GM23338 (cell line): ENCODE measurements at regions not wholly inside any gene's neighbourhood (a gene's known extent, or its start where the extent isn't known, plus 50 kb on each side); places are given as distances from the start of the nearest gene placed in this dataset.

ENCODE experiments used
- ATAC-seq: fragments of 200-7000 bp; cut with Tn5 transposase; 3 replicates; pipeline ENCODE4 v1.9.1; 2020
- DNase-seq: peaks from one replicate; pipeline ENCODE4 v3.0.0-alpha.2; 2015; ENCODE audit warnings: low spot score
- H2AFZ ChIP-seq: fragments of 200-600 bp; sonication (generic); 2 replicates; pipeline ENCODE4 v1.8.0; 2016; ENCODE audit warnings: antibody characterized with exemption, mild to moderate bottlenecking, moderate library complexity
- H3F3A ChIP-seq: fragments of 200-600 bp; sonication (generic); replicated peaks from 2 replicates; pipeline ENCODE4 v1.8.0; 2017; ENCODE audit warnings: antibody characterized with exemption, mixed run types, low read depth
- H3K27ac ChIP-seq: fragments of 200-600 bp; sonication (generic); 2 replicates; pipeline ENCODE4 v1.6.1; 2016; ENCODE audit warnings: low read depth
- H3K27me3 ChIP-seq: fragments of 200-600 bp; sonication (generic); 2 replicates; pipeline ENCODE4 v1.8.0; 2016; ENCODE audit warnings: mild to moderate bottlenecking, mixed run types, moderate library complexity; ENCODE audit not compliant: insufficient read depth
- H3K36me3 ChIP-seq: fragments of 200-600 bp; sonication (generic); 2 replicates; pipeline ENCODE4 v1.8.0; 2016; ENCODE audit warnings: mild to moderate bottlenecking; ENCODE audit not compliant: insufficient read depth
- H3K4me1 ChIP-seq: fragments of 200-600 bp; sonication (generic); 2 replicates; pipeline ENCODE4 v1.8.0; 2016; ENCODE audit warnings: mild to moderate bottlenecking, moderate library complexity; ENCODE audit not compliant: insufficient read depth
- H3K4me2 ChIP-seq: fragments of 200-600 bp; sonication (generic); 2 replicates; pipeline ENCODE4 v1.7.1; 2017; ENCODE audit warnings: mixed run types
- H3K4me3 ChIP-seq: fragments of 200-600 bp; sonication (generic); 2 replicates; pipeline ENCODE4 v1.6.1; 2016; ENCODE audit warnings: mixed run types
- H3K79me2 ChIP-seq: fragments of 200-600 bp; sonication (generic); replicated peaks from 2 replicates; pipeline ENCODE4 v1.8.0; 2017; ENCODE audit warnings: mild to moderate bottlenecking; ENCODE audit not compliant: insufficient read depth
- H3K9me2 ChIP-seq: fragments of 200-600 bp; sonication (generic); 2 replicates; pipeline ENCODE4 v1.8.0; 2017; ENCODE audit not compliant: insufficient read depth
- H4K20me1 ChIP-seq: fragments of 200-600 bp; sonication (generic); replicated peaks from 2 replicates; pipeline ENCODE4 v1.8.0; 2017; ENCODE audit warnings: mild to moderate bottlenecking; ENCODE audit not compliant: insufficient read depth
- H3K27ac Mint-ChIP-seq: 2 replicates; pipeline ENCODE4 v1.8.0; 2020; ENCODE audit warnings: inconsistent platforms, mild to moderate bottlenecking, moderate library complexity, mixed read lengths
- H3K27me3 Mint-ChIP-seq: 3 replicates; pipeline ENCODE4 v1.8.0; 2022; ENCODE audit warnings: low read depth, mild to moderate bottlenecking, moderate library complexity, mixed read lengths, inconsistent platforms; ENCODE audit not compliant: insufficient read depth, poor library complexity
- H3K36me3 Mint-ChIP-seq: 3 replicates; pipeline ENCODE4 v1.8.0; 2021; ENCODE audit warnings: low read depth, mild to moderate bottlenecking, inconsistent platforms, moderate library complexity, mixed read lengths
- H3K4me1 Mint-ChIP-seq: 3 replicates; pipeline ENCODE4 v1.8.0; 2020; ENCODE audit warnings: mild to moderate bottlenecking, inconsistent platforms, mixed read lengths
- H3K4me3 Mint-ChIP-seq: 3 replicates; pipeline ENCODE4 v1.8.0; 2021; ENCODE audit warnings: moderate library complexity, mild to moderate bottlenecking, inconsistent platforms, mixed read lengths
- H3K9me3 Mint-ChIP-seq: 3 replicates; pipeline ENCODE4 v1.8.0; 2020; ENCODE audit warnings: moderate library complexity, mild to moderate bottlenecking, inconsistent platforms, mixed read lengths
- CREB1 ChIP-seq: fragments of 250-450 bp; sonication (Bioruptor Pico); IDR thresholded peaks from 2 replicates; pipeline ENCODE4 v1.5.0; 2020; ENCODE audit warnings: low read depth, mild to moderate bottlenecking, moderate library complexity
- EZH2 ChIP-seq: fragments of 200-600 bp; sonication (generic); IDR thresholded peaks from one replicate; pipeline ENCODE4 v1.8.0; 2017; ENCODE audit warnings: antibody characterized with exemption, mild to moderate bottlenecking, low read depth; ENCODE audit not compliant: unreplicated experiment
- EZH2phosphoT487 ChIP-seq: fragments of 200-600 bp; sonication (generic); IDR thresholded peaks from one replicate; pipeline ENCODE4 v1.8.1; 2018; ENCODE audit warnings: antibody characterized with exemption; ENCODE audit not compliant: unreplicated experiment
- JUNB ChIP-seq: IDR thresholded peaks from one replicate; pipeline ENCODE4 v1.6.1; 2016; ENCODE audit warnings: antibody characterized with exemption; ENCODE audit not compliant: unreplicated experiment
- NANOG ChIP-seq: IDR thresholded peaks from 2 replicates; pipeline ENCODE4 v1.6.1; 2016; ENCODE audit warnings: antibody characterized with exemption, borderline replicate concordance
- STAT1 ChIP-seq: IDR thresholded peaks from one replicate; pipeline ENCODE4 v1.6.1; 2016; ENCODE audit warnings: antibody characterized with exemption; ENCODE audit not compliant: unreplicated experiment
- ZNF114 ChIP-seq: fragments of 250-450 bp; sonication (Bioruptor Pico); IDR thresholded peaks from 2 replicates; pipeline ENCODE4 v1.5.0; 2020; ENCODE audit warnings: mild to moderate bottlenecking, moderate library complexity
- TF ChIP-seq, protein P1 (sequence below): IDR thresholded peaks from one replicate; pipeline ENCODE4 v1.6.1; 2018; ENCODE audit warnings: antibody characterized with exemption; ENCODE audit not compliant: unreplicated experiment
- TF ChIP-seq, protein P2 (sequence below): IDR thresholded peaks from 2 replicates; pipeline ENCODE4 v1.6.1; 2016; ENCODE audit warnings: antibody characterized with exemption
- TF ChIP-seq, protein P3 (sequence below), 2 experiments: fragments of 200-600 bp in 1 of 2; sonication (generic) in 1 of 2; conservative IDR thresholded peaks; 2 replicates each; pipeline versions ENCODE4 v1.5.1 to v1.6.1; 2016 to 2017; ENCODE audit warnings: antibody characterized with exemption in 2 of 2, low read depth in 2 of 2, mild to moderate bottlenecking in 2 of 2, moderate library complexity in 1 of 2

DNA sequence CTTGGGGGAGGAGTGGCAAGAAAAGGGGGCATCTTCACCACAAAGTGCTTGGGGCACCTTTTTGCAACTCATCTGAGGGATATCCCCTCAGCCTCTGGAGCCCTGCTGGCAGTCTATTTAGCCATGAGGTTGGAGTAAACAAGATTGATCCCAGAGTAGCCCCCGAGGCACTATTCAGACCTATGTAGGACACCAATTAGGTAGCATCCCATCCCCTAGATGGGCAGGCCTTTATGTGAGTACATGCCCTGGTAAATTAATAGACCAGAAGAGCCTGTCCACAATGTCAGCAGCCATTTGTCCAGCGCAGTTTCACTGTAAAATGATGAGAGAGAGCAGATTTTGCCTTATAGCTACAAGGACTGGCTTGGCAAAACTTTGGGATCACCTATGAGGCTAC is 221.4 kb downstream of the DRD1 start:
- no peaks in the 10 kb centered on the region for H3K79me2 ChIP-seq
- H3K4me2 ChIP-seq = no peak overlapping the region
- no peaks in the 10 kb centered on the region for H3K27me3 Mint-ChIP-seq
- TF ChIP-seq CREB1 (no peak), EZH2 (no peak), NANOG (no peak), STAT1 (no peak), JUNB (no peak), ZNF114 (CRISPR knock-in tag) (no peak)
- TF ChIP-seq, protein P1, sequence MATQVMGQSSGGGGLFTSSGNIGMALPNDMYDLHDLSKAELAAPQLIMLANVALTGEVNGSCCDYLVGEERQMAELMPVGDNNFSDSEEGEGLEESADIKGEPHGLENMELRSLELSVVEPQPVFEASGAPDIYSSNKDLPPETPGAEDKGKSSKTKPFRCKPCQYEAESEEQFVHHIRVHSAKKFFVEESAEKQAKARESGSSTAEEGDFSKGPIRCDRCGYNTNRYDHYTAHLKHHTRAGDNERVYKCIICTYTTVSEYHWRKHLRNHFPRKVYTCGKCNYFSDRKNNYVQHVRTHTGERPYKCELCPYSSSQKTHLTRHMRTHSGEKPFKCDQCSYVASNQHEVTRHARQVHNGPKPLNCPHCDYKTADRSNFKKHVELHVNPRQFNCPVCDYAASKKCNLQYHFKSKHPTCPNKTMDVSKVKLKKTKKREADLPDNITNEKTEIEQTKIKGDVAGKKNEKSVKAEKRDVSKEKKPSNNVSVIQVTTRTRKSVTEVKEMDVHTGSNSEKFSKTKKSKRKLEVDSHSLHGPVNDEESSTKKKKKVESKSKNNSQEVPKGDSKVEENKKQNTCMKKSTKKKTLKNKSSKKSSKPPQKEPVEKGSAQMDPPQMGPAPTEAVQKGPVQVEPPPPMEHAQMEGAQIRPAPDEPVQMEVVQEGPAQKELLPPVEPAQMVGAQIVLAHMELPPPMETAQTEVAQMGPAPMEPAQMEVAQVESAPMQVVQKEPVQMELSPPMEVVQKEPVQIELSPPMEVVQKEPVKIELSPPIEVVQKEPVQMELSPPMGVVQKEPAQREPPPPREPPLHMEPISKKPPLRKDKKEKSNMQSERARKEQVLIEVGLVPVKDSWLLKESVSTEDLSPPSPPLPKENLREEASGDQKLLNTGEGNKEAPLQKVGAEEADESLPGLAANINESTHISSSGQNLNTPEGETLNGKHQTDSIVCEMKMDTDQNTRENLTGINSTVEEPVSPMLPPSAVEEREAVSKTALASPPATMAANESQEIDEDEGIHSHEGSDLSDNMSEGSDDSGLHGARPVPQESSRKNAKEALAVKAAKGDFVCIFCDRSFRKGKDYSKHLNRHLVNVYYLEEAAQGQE = no peak
- TF ChIP-seq, protein P2, sequence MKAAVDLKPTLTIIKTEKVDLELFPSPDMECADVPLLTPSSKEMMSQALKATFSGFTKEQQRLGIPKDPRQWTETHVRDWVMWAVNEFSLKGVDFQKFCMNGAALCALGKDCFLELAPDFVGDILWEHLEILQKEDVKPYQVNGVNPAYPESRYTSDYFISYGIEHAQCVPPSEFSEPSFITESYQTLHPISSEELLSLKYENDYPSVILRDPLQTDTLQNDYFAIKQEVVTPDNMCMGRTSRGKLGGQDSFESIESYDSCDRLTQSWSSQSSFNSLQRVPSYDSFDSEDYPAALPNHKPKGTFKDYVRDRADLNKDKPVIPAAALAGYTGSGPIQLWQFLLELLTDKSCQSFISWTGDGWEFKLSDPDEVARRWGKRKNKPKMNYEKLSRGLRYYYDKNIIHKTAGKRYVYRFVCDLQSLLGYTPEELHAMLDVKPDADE = no peak
- ATAC-seq = no peak; the same call in 2 of the 3 replicates
- no peaks in the 10 kb centered on the region for H3K9me3 Mint-ChIP-seq
- H3K36me3 Mint-ChIP-seq = no peaks in the 10 kb centered on the region
- H3K9me2 ChIP-seq = peaks cover 16% of the 10 kb centered on the region
- H2AFZ ChIP-seq = peak overlapping the region; percentile 81
- H3F3A ChIP-seq = no peaks in the 10 kb centered on the region
- no peak overlapping the region for H3K27ac ChIP-seq
- no peaks in the 10 kb centered on the region for H3K36me3 ChIP-seq
- no peak for DNase-seq
- H3K4me1 ChIP-seq = no peaks in the 10 kb centered on the region
- H3K4me3 Mint-ChIP-seq = no peak overlapping the region
- H3K4me3 ChIP-seq = no peak overlapping the region
- no peaks in the 10 kb centered on the region for H3K27me3 ChIP-seq
- H3K27ac Mint-ChIP-seq = no peak overlapping the region
- H3K4me1 Mint-ChIP-seq = peaks cover 9% of the 10 kb centered on the region; the same call in 2 of the 3 replicates
- H4K20me1 ChIP-seq = no peaks in the 10 kb centered on the region; the same call in 1 of the 2 replicates

DNA sequence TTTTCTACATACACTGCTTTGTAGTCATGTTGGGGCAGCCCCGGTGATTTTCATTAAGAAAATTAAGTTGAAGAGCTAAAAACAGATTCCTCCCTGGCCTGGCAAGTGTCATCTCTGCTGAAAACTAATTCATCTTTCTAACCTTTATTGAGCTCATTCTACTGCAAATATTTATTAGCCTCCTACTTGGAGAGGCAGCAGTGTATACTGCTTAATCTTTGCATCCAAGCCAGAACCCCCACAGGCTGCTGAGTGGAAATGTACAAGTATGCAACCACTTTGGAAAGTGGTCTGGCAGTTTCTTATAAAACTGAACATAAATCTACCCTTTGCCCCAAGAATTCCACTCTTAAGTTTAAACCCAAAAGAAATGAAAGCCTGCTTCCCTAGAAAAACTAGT is 223.4 kb downstream of the DRD1 start:
- no peak for TF ChIP-seq ZNF114 (CRISPR knock-in tag)
- TF ChIP-seq, protein P2 = no peak
- TF ChIP-seq EZH2phosphoT487 = no peak
- TF ChIP-seq, protein P1 = no peak
- no peak for TF ChIP-seq JUNB
- TF ChIP-seq, protein P3, sequence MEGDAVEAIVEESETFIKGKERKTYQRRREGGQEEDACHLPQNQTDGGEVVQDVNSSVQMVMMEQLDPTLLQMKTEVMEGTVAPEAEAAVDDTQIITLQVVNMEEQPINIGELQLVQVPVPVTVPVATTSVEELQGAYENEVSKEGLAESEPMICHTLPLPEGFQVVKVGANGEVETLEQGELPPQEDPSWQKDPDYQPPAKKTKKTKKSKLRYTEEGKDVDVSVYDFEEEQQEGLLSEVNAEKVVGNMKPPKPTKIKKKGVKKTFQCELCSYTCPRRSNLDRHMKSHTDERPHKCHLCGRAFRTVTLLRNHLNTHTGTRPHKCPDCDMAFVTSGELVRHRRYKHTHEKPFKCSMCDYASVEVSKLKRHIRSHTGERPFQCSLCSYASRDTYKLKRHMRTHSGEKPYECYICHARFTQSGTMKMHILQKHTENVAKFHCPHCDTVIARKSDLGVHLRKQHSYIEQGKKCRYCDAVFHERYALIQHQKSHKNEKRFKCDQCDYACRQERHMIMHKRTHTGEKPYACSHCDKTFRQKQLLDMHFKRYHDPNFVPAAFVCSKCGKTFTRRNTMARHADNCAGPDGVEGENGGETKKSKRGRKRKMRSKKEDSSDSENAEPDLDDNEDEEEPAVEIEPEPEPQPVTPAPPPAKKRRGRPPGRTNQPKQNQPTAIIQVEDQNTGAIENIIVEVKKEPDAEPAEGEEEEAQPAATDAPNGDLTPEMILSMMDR (conservative IDR thresholded peaks at IDR 0.05; ENCODE audit: low read depth in 2 of 2) = no peak
- no peak for TF ChIP-seq EZH2
- Mint-ChIP-seq H3K4me1 (peaks cover 9% of the 10 kb centered on the region; the same call in 2 of the 3 replicates), H3K36me3 (no peaks in the 10 kb centered on the region), H3K9me3 (no peaks in the 10 kb centered on the region; the same call in 2 of the 3 replicates), H3K27me3 (peaks cover 2% of the 10 kb centered on the region), H3K27ac (no peak overlapping the region), H3K4me3 (no peak overlapping the region)
- peaks cover under 1% of the 10 kb centered on the region; the same call in 1 of the 2 replicates for H3K9me2 ChIP-seq
- H3F3A ChIP-seq = no peaks in the 10 kb centered on the region
- no peak overlapping the region for H3K4me3 ChIP-seq
- no peak for DNase-seq
- no peak overlapping the region for H2AFZ ChIP-seq
- ATAC-seq = no peak
- H3K36me3 ChIP-seq = no peaks in the 10 kb centered on the region
- H4K20me1 ChIP-seq = no peaks in the 10 kb centered on the region; the same call in 1 of the 2 replicates
- H3K27ac ChIP-seq = no peak overlapping the region
- no peaks in the 10 kb centered on the region for H3K27me3 ChIP-seq
- no peaks in the 10 kb centered on the region for H3K4me1 ChIP-seq
- H3K4me2 ChIP-seq = no peak overlapping the region
- H3K79me2 ChIP-seq = no peaks in the 10 kb centered on the region
